HL-60 (cell line): ENCODE measurements at regions not wholly inside any gene's neighbourhood (a gene's known extent, or its start where the extent isn't known, plus 50 kb on each side); places are given as distances from the start of the nearest gene placed in this dataset.

Experiments used
- CTCF ChIP-seq: IDR thresholded peaks from one replicate; pipeline ENCODE4 v1.5.1; 2011; ENCODE audit warnings: low read length, control low read depth, inconsistent platforms; ENCODE audit not compliant: insufficient read depth
- POLR2AphosphoS5 ChIP-seq: IDR thresholded peaks from 2 replicates; pipeline ENCODE4 v1.6.1; 2012; ENCODE audit warnings: low read depth
- REST ChIP-seq: IDR thresholded peaks from 2 replicates; pipeline ENCODE4 v1.6.1; 2012; ENCODE audit warnings: low read depth; ENCODE audit not compliant: insufficient replicate concordance
- SPI1 ChIP-seq: IDR thresholded peaks from 2 replicates; pipeline ENCODE4 v1.6.1; 2012; ENCODE audit warnings: low read depth, mild to moderate bottlenecking, borderline replicate concordance

GRCh38 chr3:16810593-16811367 lies 74.0 kb upstream of the PLCL2 start:
- TF ChIP-seq CTCF (no peak), REST (no peak), POLR2AphosphoS5 (no peak), SPI1 (no peak)
